ENCODE measurements at regions not wholly inside any gene's neighbourhood (a gene's known extent, or its start where the extent isn't known, plus 50 kb on each side); places are given as distances from the start of the nearest gene placed in this dataset.
A peak's percentile ranks its signal among the peaks of the same experiment; 100 is the strongest.

DNA sequence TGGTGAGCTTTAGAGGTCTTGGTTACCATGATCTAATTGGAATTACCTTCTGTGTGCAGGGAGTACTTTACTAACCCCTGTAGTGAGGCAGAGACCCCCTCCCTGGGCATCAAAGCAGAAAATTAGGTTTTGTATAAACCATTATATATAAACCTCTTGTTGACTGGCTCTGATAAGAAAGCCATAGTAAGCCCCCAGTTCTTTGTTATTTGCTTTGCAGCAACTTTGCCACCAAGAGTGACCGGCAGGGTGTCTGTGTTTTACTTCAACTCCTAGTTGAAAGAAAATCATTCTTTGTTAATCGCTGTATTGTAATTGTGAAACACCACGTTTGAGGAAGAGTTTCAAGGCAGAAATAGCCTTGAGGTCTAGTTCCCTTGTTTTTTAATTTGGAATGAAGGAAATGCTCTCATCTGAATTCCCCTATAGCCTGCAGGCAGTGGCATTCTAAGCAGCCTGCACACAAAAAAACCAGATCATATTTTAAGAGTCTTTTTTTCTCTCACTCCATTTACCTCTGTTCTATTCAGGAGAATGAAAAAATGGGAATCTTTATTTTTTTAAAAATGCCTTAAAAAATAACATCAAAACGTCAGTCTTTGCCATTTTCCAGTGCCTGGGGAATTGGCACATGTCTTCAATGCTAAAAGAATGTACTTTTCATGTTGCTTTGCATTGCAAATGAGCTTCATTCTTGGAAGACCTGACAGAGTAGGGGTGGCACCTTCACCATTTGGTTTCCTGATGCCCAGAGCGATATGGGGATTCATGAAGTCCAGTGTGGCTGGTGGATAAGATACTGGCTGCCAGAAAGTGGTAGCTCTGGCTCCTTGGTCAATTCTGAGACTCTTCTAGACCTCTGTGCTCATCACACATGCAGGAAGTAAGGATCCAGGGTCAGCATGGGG lies 338.1 kb downstream of the SLC4A3 start:
- no peak for DNase-seq
- no peaks in the 10 kb centered on the region for H3K4me1 ChIP-seq
- TF ChIP-seq, protein P1, sequence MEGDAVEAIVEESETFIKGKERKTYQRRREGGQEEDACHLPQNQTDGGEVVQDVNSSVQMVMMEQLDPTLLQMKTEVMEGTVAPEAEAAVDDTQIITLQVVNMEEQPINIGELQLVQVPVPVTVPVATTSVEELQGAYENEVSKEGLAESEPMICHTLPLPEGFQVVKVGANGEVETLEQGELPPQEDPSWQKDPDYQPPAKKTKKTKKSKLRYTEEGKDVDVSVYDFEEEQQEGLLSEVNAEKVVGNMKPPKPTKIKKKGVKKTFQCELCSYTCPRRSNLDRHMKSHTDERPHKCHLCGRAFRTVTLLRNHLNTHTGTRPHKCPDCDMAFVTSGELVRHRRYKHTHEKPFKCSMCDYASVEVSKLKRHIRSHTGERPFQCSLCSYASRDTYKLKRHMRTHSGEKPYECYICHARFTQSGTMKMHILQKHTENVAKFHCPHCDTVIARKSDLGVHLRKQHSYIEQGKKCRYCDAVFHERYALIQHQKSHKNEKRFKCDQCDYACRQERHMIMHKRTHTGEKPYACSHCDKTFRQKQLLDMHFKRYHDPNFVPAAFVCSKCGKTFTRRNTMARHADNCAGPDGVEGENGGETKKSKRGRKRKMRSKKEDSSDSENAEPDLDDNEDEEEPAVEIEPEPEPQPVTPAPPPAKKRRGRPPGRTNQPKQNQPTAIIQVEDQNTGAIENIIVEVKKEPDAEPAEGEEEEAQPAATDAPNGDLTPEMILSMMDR (IDR thresholded peaks at IDR 0.05), result peak in 1 of 6 experiments; percentile 14
- no peak for TF ChIP-seq POLR2A (IDR thresholded peaks at IDR 0.05)
- no peak overlapping the region for H3K4me3 ChIP-seq
- WGBS, 2 donors, result 20 to 27% methylated on average over 5 of the region's 5 CpGs
- H3K27ac ChIP-seq, result no peak overlapping the region
- no peaks in the 10 kb centered on the region for H3K27me3 ChIP-seq
- no peaks in the 10 kb centered on the region for H3K9me3 ChIP-seq
- intact Hi-C loops (cut with DNase I), result no loop called here
- H3K36me3 ChIP-seq, result no peaks in the 10 kb centered on the region

DNA sequence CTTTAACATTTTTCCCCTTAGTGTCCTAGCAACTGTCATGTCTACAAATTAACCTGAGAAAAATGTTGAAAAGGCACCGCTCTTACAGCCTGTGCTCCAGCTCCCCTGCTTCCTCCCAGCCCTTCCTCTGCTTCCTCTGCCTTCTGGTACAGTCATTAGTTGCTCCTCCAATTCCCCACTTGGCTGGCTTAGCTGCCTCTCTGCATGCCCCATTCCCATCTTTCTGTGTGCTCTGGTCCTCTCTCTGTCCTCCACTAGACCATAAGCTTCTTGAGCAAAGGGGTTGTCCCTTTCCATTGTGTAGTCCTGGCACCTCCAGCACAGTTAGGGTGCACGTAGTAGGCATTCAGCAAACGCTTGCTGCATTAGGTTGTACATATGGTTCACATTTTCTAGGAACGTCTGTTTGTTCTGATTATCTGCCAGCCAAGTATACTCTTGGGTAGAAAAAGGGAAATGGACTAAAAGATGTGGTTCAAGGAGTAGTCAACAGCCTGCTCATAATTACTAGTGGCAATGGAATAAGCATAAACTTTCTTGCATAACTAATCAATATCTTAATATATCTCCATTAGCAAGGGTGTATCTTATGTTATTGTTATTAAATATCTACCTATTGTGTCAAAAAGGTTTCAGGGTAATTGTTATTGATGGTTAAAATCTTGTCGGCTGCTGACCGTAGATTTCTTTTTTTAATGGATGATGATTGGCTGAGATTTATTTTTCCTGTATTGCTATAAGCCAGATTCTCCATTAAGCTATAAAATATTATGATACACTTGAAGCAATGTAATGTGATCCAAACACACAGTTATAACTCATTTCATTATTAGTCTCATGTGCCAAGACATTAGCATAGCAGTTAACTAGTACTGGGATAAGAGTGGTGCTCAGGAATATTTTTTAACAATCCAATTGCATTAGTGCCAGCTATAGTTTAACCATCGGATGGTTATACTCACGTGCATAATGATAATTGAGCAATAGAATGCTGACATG lies 340.1 kb downstream of the SLC4A3 start:
- no peak overlapping the region for H3K27ac ChIP-seq
- H3K27me3 ChIP-seq, result no peaks in the 10 kb centered on the region
- 67 to 72% methylated on average over 8 of the region's 8 CpGs for WGBS, 2 donors
- TF ChIP-seq, protein P1 (IDR thresholded peaks at IDR 0.05), result no peak
- no peaks in the 10 kb centered on the region for H3K36me3 ChIP-seq
- no peaks in the 10 kb centered on the region for H3K4me1 ChIP-seq
- DNase-seq, result no peak
- no peaks in the 10 kb centered on the region for H3K9me3 ChIP-seq
- H3K4me3 ChIP-seq, result no peak overlapping the region
- intact Hi-C loops (cut with DNase I), result no loop called here

DNA sequence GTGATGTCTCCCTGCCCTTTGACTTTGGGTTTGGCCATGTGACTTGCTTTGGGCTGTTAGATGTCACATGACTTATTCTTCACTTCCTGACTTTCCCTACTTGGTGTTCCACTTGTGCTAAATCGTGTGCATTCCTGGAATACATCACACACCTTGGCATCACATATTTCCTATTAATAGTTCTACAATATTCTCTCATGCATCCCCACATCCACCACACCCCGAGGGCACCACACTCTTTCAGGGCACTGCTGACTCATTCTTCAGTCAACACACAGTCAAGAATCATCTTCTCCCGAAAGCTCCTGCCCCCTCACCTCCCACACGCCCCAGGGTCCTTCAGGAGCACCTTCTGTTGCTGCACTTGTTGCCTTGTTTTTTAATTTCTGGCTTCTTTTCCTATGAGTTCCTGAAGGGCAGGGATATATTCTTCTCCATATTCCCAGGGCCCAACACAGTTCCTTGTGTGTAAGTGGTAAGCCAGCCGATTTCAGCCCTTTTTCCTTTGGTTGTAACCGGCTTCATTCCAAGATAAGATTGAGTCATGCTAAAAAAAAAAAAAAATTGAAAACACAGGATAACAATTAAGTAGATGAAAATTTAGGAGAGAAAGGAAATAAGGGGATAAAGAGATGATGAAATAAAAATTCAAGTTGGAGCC lies 341.4 kb downstream of the SLC4A3 start:
- DNase-seq, result no peak
- Histone ChIP-seq H3K36me3 (no peaks in the 10 kb centered on the region), H3K4me1 (no peaks in the 10 kb centered on the region), H3K4me3 (no peak overlapping the region), H3K27me3 (no peaks in the 10 kb centered on the region), H3K27ac (no peak overlapping the region), H3K9me3 (no peaks in the 10 kb centered on the region)
- intact Hi-C loops (cut with DNase I), result no loop called here
- whole genome bisulfite sequencing, 2 donors, result 32 to 45% methylated on average over 6 of the region's 6 CpGs
- TF ChIP-seq POLR2A (IDR thresholded peaks at IDR 0.05), result no peak
- TF ChIP-seq, protein P1 (IDR thresholded peaks at IDR 0.05), result no peak

GRCh38 chr2:219969508-219969907 lies 342.1 kb downstream of the SLC4A3 start:
- TF ChIP-seq, protein P1 (IDR thresholded peaks at IDR 0.05), result no peak
- H3K36me3 ChIP-seq, result no peaks in the 10 kb centered on the region
- intact Hi-C loops (cut with DNase I), result no loop called here

More at GRCh38 chr2:219969508-219969907, 342.1 kb downstream of the SLC4A3 start:
- no peaks in the 10 kb centered on the region for H3K4me1 ChIP-seq
- no peak for DNase-seq
- WGBS, 2 donors, result 41 to 44% methylated on average over 4 of the region's 4 CpGs
- H3K27ac ChIP-seq, result no peak overlapping the region
- no peak overlapping the region for H3K4me3 ChIP-seq
- no peaks in the 10 kb centered on the region for H3K9me3 ChIP-seq
- H3K27me3 ChIP-seq, result no peaks in the 10 kb centered on the region
